GM23248 (cell line): ENCODE measurements at regions not wholly inside any gene's neighbourhood (a gene's known extent, or its start where the extent isn't known, plus 50 kb on each side); places are given as distances from the start of the nearest gene placed in this dataset.

ENCODE experiments used
- DNase-seq: peaks from one replicate; pipeline ENCODE4 v3.0.0-alpha.2; 2015
- H2AFZ ChIP-seq: fragments of 200-600 bp; sonication (generic); 2 replicates; pipeline ENCODE4 v1.6.1; 2016; ENCODE audit warnings: antibody characterized with exemption
- H3F3A ChIP-seq: fragments of 200-600 bp; sonication (generic); 2 replicates; pipeline ENCODE4 v1.6.1; 2016; ENCODE audit warnings: mild to moderate bottlenecking, antibody characterized with exemption, mixed run types; ENCODE audit not compliant: insufficient read depth
- H3K27ac ChIP-seq: fragments of 200-600 bp; sonication (generic); 2 replicates; pipeline ENCODE4 v1.5.1; 2016; ENCODE audit warnings: mild to moderate bottlenecking
- H3K27me3 ChIP-seq: fragments of 200-600 bp; sonication (generic); replicated peaks from 2 replicates; pipeline ENCODE4 v1.6.1; 2016; ENCODE audit warnings: mild to moderate bottlenecking; ENCODE audit not compliant: insufficient read depth
- H3K36me3 ChIP-seq: fragments of 200-600 bp; sonication (generic); 2 replicates; pipeline ENCODE4 v1.6.1; 2016; ENCODE audit warnings: low read depth, mild to moderate bottlenecking
- H3K4me1 ChIP-seq: fragments of 200-600 bp; sonication (generic); 2 replicates; pipeline ENCODE4 v1.6.1; 2016; ENCODE audit warnings: mild to moderate bottlenecking; ENCODE audit not compliant: insufficient read depth
- H3K4me2 ChIP-seq: fragments of 200-600 bp; sonication (generic); one replicate; pipeline ENCODE4 v1.6.1; 2016; ENCODE audit warnings: mild to moderate bottlenecking; ENCODE audit not compliant: unreplicated experiment
- H3K4me3 ChIP-seq: fragments of 200-600 bp; sonication (generic); 2 replicates; pipeline ENCODE4 v1.5.1; 2016; ENCODE audit warnings: mild to moderate bottlenecking
- H3K79me2 ChIP-seq: fragments of 200-600 bp; sonication (generic); 2 replicates; pipeline ENCODE4 v1.6.1; 2016; ENCODE audit warnings: mild to moderate bottlenecking; ENCODE audit not compliant: insufficient read depth
- H3K9ac ChIP-seq: fragments of 200-600 bp; sonication (generic); 2 replicates; pipeline ENCODE4 v1.6.1; 2016; ENCODE audit warnings: mild to moderate bottlenecking
- H3K9me2 ChIP-seq: fragments of 200-600 bp; sonication (generic); 2 replicates; pipeline ENCODE4 v1.6.1; 2016; ENCODE audit warnings: mixed run types, mild to moderate bottlenecking, moderate library complexity; ENCODE audit not compliant: insufficient read depth
- H3K9me3 ChIP-seq: fragments of 200-600 bp; sonication (generic); one replicate; pipeline ENCODE4 v1.6.1; 2017; ENCODE audit warnings: low read depth
- H4K20me1 ChIP-seq: fragments of 200-600 bp; sonication (generic); 2 replicates; pipeline ENCODE4 v1.6.0; 2016; ENCODE audit not compliant: insufficient read depth
- EZH2 ChIP-seq: fragments of 200-600 bp; sonication (generic); IDR thresholded peaks from 2 replicates; pipeline ENCODE4 v1.6.1; 2018; ENCODE audit warnings: antibody characterized with exemption, mild to moderate bottlenecking; ENCODE audit not compliant: insufficient read depth, poor library complexity, severe bottlenecking
- EZH2phosphoT487 ChIP-seq: fragments of 200-600 bp; sonication (generic); IDR thresholded peaks from 2 replicates; pipeline ENCODE4 v1.6.1; 2018; ENCODE audit warnings: antibody characterized with exemption, moderate library complexity, mild to moderate bottlenecking, low read depth; ENCODE audit not compliant: insufficient read depth
- WGBS, 2 experiments: methylation state at CpG; one replicate each; pipeline ENCODE4 v1.1.6; 2015 to 2017; ENCODE audit warnings: low lambda C conversion rate in 2 of 2, low coverage in 1 of 2; ENCODE audit errors: missing lambda C conversion rate in 2 of 2; 5-methylcytosine and 5-hydroxymethylcytosine counted together
- in situ Hi-C: fragments of 300-500 bp; cut with MboI; formaldehyde crosslinking; loops from 2 replicates; pipeline ENCODE4 v1.15.0; 2020

GRCh38 chr5:125603321-125603720 is 819.9 kb upstream of the GRAMD2B start:
- H3K27me3 ChIP-seq, result no peaks in the 10 kb centered on the region
- no peaks in the 10 kb centered on the region for H3K79me2 ChIP-seq
- TF ChIP-seq EZH2 (no peak), EZH2phosphoT487 (no peak)
- H2AFZ ChIP-seq, result no peak overlapping the region
- H3K9ac ChIP-seq, result no peak overlapping the region
- peak; percentile 63 for DNase-seq
- H3K36me3 ChIP-seq, result no peaks in the 10 kb centered on the region
- H3K4me2 ChIP-seq, result no peak overlapping the region
- no peaks in the 10 kb centered on the region for H3F3A ChIP-seq
- no peak overlapping the region for H3K4me3 ChIP-seq
- H3K27ac ChIP-seq, result no peak overlapping the region
- WGBS, 2 experiments, result 82 to 84% methylated on average over 3 of the region's 3 CpGs
- in situ Hi-C loops, result no loop called here
- H3K9me2 ChIP-seq, result no peaks in the 10 kb centered on the region
- no peaks in the 10 kb centered on the region for H3K4me1 ChIP-seq
- no peaks in the 10 kb centered on the region for H3K9me3 ChIP-seq
- no peaks in the 10 kb centered on the region for H4K20me1 ChIP-seq

- no peaks in the 10 kb centered on the region for H3K79me2 ChIP-seq
- TF ChIP-seq EZH2 (no peak), EZH2phosphoT487 (no peak)
- no peaks in the 10 kb centered on the region for H4K20me1 ChIP-seq
- H3K4me1 ChIP-seq, result no peaks in the 10 kb centered on the region
- H3K36me3 ChIP-seq, result no peaks in the 10 kb centered on the region
- H3F3A ChIP-seq, result no peaks in the 10 kb centered on the region
- DNase-seq, result no peak
- no peak overlapping the region for H3K4me3 ChIP-seq
- H3K4me2 ChIP-seq, result no peak overlapping the region
- no peak overlapping the region for H3K9ac ChIP-seq
- H3K27me3 ChIP-seq, result no peaks in the 10 kb centered on the region
- H3K27ac ChIP-seq, result no peak overlapping the region
- no peak overlapping the region for H2AFZ ChIP-seq
- 53 to 61% methylated on average over 3 of the region's 3 CpGs for WGBS, 2 experiments
- in situ Hi-C loops, result no loop called here
- no peaks in the 10 kb centered on the region for H3K9me3 ChIP-seq
- no peaks in the 10 kb centered on the region for H3K9me2 ChIP-seq
These were observed 819.1 kb upstream of the GRAMD2B start for GRCh38 chr5:125604104-125604503.

- WGBS, 2 experiments, result 47 to 54% methylated on average over 2 of the region's 2 CpGs
- no peak for DNase-seq
- H3K27ac ChIP-seq, result no peak overlapping the region
- no peaks in the 10 kb centered on the region for H3F3A ChIP-seq
- TF ChIP-seq EZH2phosphoT487 (no peak), EZH2 (no peak)
- no peaks in the 10 kb centered on the region; the same call in 1 of the 2 replicates for H3K27me3 ChIP-seq
- no peaks in the 10 kb centered on the region for H3K9me3 ChIP-seq
- H3K36me3 ChIP-seq, result no peaks in the 10 kb centered on the region
- H4K20me1 ChIP-seq, result no peaks in the 10 kb centered on the region
- no peak overlapping the region for H3K9ac ChIP-seq
- no peak overlapping the region for H2AFZ ChIP-seq
- no peak overlapping the region for H3K4me3 ChIP-seq
- no peak overlapping the region for H3K4me2 ChIP-seq
- in situ Hi-C loops, result no loop called here
- H3K79me2 ChIP-seq, result no peaks in the 10 kb centered on the region
- H3K4me1 ChIP-seq, result no peaks in the 10 kb centered on the region
- H3K9me2 ChIP-seq, result no peaks in the 10 kb centered on the region
These were observed 816.2 kb upstream of the GRAMD2B start for GRCh38 chr5:125607018-125607417.

- H3K9me2 ChIP-seq, result no peaks in the 10 kb centered on the region
- no peaks in the 10 kb centered on the region for H3K4me1 ChIP-seq
- no peaks in the 10 kb centered on the region; the same call in 1 of the 2 replicates for H3K27me3 ChIP-seq
- peaks cover 5% of the 10 kb centered on the region for H3K9me3 ChIP-seq
- H3K27ac ChIP-seq, result no peak overlapping the region
- DNase-seq, result no peak
- no peaks in the 10 kb centered on the region for H3F3A ChIP-seq
- H3K79me2 ChIP-seq, result no peaks in the 10 kb centered on the region
- H3K4me2 ChIP-seq, result no peak overlapping the region
- no peaks in the 10 kb centered on the region for H3K36me3 ChIP-seq
- H3K9ac ChIP-seq, result no peak overlapping the region
- WGBS, 2 experiments, result 48 to 50% methylated on average over 1 of the region's 1 CpG
- H2AFZ ChIP-seq, result no peak overlapping the region
- no peak overlapping the region for H3K4me3 ChIP-seq
- TF ChIP-seq EZH2, result no peak
- no peak for TF ChIP-seq EZH2phosphoT487
- no peaks in the 10 kb centered on the region for H4K20me1 ChIP-seq
- in situ Hi-C loops, result no loop called here
These were observed 814.2 kb upstream of the GRAMD2B start for GRCh38 chr5:125609011-125609410.

GRCh38 chr5:125610892-125611291 is 812.3 kb upstream of the GRAMD2B start:
- no peak for DNase-seq
- Histone ChIP-seq H3K36me3 (no peaks in the 10 kb centered on the region), H3K9me3 (peaks cover 5% of the 10 kb centered on the region), H3K79me2 (no peaks in the 10 kb centered on the region), H3K4me3 (no peak overlapping the region), H3K4me1 (no peaks in the 10 kb centered on the region), H3F3A (no peaks in the 10 kb centered on the region), H3K27me3 (no peaks in the 10 kb centered on the region; the same call in 1 of the 2 replicates), H3K27ac (no peak overlapping the region), H3K9ac (no peak overlapping the region), H3K9me2 (no peaks in the 10 kb centered on the region), H4K20me1 (no peaks in the 10 kb centered on the region), H2AFZ (no peak overlapping the region), H3K4me2 (no peak overlapping the region)
- in situ Hi-C loops, result no loop called here
- TF ChIP-seq EZH2phosphoT487, result no peak
- TF ChIP-seq EZH2, result no peak
- 66 to 67% methylated on average over 2 of the region's 2 CpGs for WGBS, 2 experiments
